K562 (cell line): ENCODE measurements at regions not wholly inside any gene's neighbourhood (a gene's known extent, or its start where the extent isn't known, plus 50 kb on each side); places are given as distances from the start of the nearest gene placed in this dataset.

Experiments
- GATAD2B ChIP-seq: fragments of 450-650 bp; IDR thresholded peaks from 2 replicates; pipeline ENCODE4 v1.6.1; 2017; ENCODE audit warnings: mild to moderate bottlenecking, borderline replicate concordance
- MYC ChIP-seq, 2 experiments: fragments of 250-450 bp in 1 of 2; sonication (Bioruptor Pico) in 1 of 2; IDR thresholded peaks; 2 replicates each; pipeline versions ENCODE4 v1.5.1 to v1.6.1; 2012 to 2021; ENCODE audit warnings: low read depth in 2 of 2, borderline replicate concordance in 1 of 2, improper control_type of control experiment in 1 of 2, low read length in 1 of 2, mild to moderate bottlenecking in 1 of 2, moderate library complexity in 1 of 2
- RAD21 ChIP-seq, 2 experiments: fragments of 250-450 bp in 1 of 2; fragments of 450-650 bp in 1 of 2; sonication (Bioruptor Pico) in 1 of 2; formaldehyde crosslinking in 1 of 2; IDR thresholded peaks in 1 of 2; conservative IDR thresholded peaks in 1 of 2; 2 replicates each; pipeline versions ENCODE4 v1.4.0 to v1.8.0; 2020 to 2022; ENCODE audit warnings: mild to moderate bottlenecking in 2 of 2, moderate library complexity in 1 of 2

GRCh38 chr6:156508923-156509322, 268.3 kb upstream of the ARID1B start:
- no peak for TF ChIP-seq GATAD2B
- TF ChIP-seq RAD21 (CRISPR knock-in tag; conservative IDR thresholded peaks at IDR 0.05 in 1 of 2, IDR thresholded peaks at IDR 0.05 in 1 of 2): no peak
- no peak for TF ChIP-seq MYC (IDR thresholded peaks at IDR 0.05; ENCODE audit: low read depth, low read length)
- TF ChIP-seq MYC (CRISPR knock-in tag; IDR thresholded peaks at IDR 0.05; ENCODE audit: borderline replicate concordance, low read depth): no peak
